ENCODE measurements at regions not wholly inside any gene's neighbourhood (a gene's known extent, or its start where the extent isn't known, plus 50 kb on each side); places are given as distances from the start of the nearest gene placed in this dataset.

GRCh38 chr5:74113927-74114326, 487.9 kb downstream of the ARHGEF28 start:
- TF ChIP-seq EZH2phosphoT487 (IDR thresholded peaks at IDR 0.05; ENCODE audit: borderline replicate concordance): no peak
- no peak for TF ChIP-seq CTCF (conservative IDR thresholded peaks at IDR 0.05; ENCODE audit: low read length)
- no peaks in the 10 kb centered on the region for H3K9me2 ChIP-seq (replicated peaks; ENCODE audit: low read depth, low read length)
- H3F3A ChIP-seq (ENCODE audit: low read depth): no peaks in the 10 kb centered on the region
- no peaks in the 10 kb centered on the region for H3K79me2 ChIP-seq (ENCODE audit: insufficient read depth, low read length)
- no peak overlapping the region for H2AFZ ChIP-seq (ENCODE audit: low read length)
- H3K4me1 ChIP-seq (ENCODE audit: insufficient read depth, low read length, poor library complexity, severe bottlenecking): peaks cover 20% of the 10 kb centered on the region
- no peaks in the 10 kb centered on the region for H4K20me1 ChIP-seq (ENCODE audit: insufficient read depth, low read length, poor library complexity, severe bottlenecking)
- H3K9ac ChIP-seq (ENCODE audit: low read depth, low read length, poor library complexity, severe bottlenecking): no peak overlapping the region
- H3K27me3 ChIP-seq (ENCODE audit: insufficient read depth, low read length, poor library complexity, severe bottlenecking): no peaks in the 10 kb centered on the region
- no peak overlapping the region for H3K4me2 ChIP-seq (ENCODE audit: low read depth, low read length, poor library complexity, severe bottlenecking)
- no peaks in the 10 kb centered on the region for H3K36me3 ChIP-seq (ENCODE audit: insufficient read depth, low read length)
- H3K4me3 ChIP-seq (ENCODE audit: low read length, poor library complexity, severe bottlenecking): no peak overlapping the region
- no peaks in the 10 kb centered on the region for H3K9me3 ChIP-seq (ENCODE audit: insufficient read depth, low read depth, low read length)

GRCh38 chr5:74113196-74113540, 487.2 kb downstream of the ARHGEF28 start:
- Histone ChIP-seq H3F3A (ENCODE audit: low read depth) (no peaks in the 10 kb centered on the region), H2AFZ (ENCODE audit: low read length) (no peak overlapping the region), H3K9ac (ENCODE audit: low read depth, low read length, poor library complexity, severe bottlenecking) (no peak overlapping the region), H3K27me3 (ENCODE audit: insufficient read depth, low read length, poor library complexity, severe bottlenecking) (no peaks in the 10 kb centered on the region), H3K36me3 (ENCODE audit: insufficient read depth, low read length) (no peaks in the 10 kb centered on the region), H3K79me2 (ENCODE audit: insufficient read depth, low read length) (no peaks in the 10 kb centered on the region), H3K4me2 (ENCODE audit: low read depth, low read length, poor library complexity, severe bottlenecking) (no peak overlapping the region), H3K9me3 (ENCODE audit: insufficient read depth, low read depth, low read length) (no peaks in the 10 kb centered on the region), H3K4me1 (ENCODE audit: insufficient read depth, low read length, poor library complexity, severe bottlenecking) (peaks cover 20% of the 10 kb centered on the region), H3K4me3 (ENCODE audit: low read length, poor library complexity, severe bottlenecking) (no peak overlapping the region), H3K9me2 (replicated peaks; ENCODE audit: low read depth, low read length) (no peaks in the 10 kb centered on the region), H4K20me1 (ENCODE audit: insufficient read depth, low read length, poor library complexity, severe bottlenecking) (no peaks in the 10 kb centered on the region)
- TF ChIP-seq CTCF (conservative IDR thresholded peaks at IDR 0.05; ENCODE audit: low read length): no peak
- no peak for TF ChIP-seq EZH2phosphoT487 (IDR thresholded peaks at IDR 0.05; ENCODE audit: borderline replicate concordance)

GRCh38 chr5:74112372-74113195, 486.6 kb downstream of the ARHGEF28 start:
- no peaks in the 10 kb centered on the region for H3K9me3 ChIP-seq (ENCODE audit: insufficient read depth, low read depth, low read length)
- no peaks in the 10 kb centered on the region for H3K36me3 ChIP-seq (ENCODE audit: insufficient read depth, low read length)
- H3K9me2 ChIP-seq (replicated peaks; ENCODE audit: low read depth, low read length): no peaks in the 10 kb centered on the region
- peak overlapping the region; percentile 37; the same call in 1 of the 2 replicates for H2AFZ ChIP-seq (ENCODE audit: low read length)
- no peaks in the 10 kb centered on the region for H3K27me3 ChIP-seq (ENCODE audit: insufficient read depth, low read length, poor library complexity, severe bottlenecking)
- peaks cover 20% of the 10 kb centered on the region for H3K4me1 ChIP-seq (ENCODE audit: insufficient read depth, low read length, poor library complexity, severe bottlenecking)
- no peaks in the 10 kb centered on the region for H3F3A ChIP-seq (ENCODE audit: low read depth)
- no peak overlapping the region for H3K4me2 ChIP-seq (ENCODE audit: low read depth, low read length, poor library complexity, severe bottlenecking)
- H3K4me3 ChIP-seq (ENCODE audit: low read length, poor library complexity, severe bottlenecking): no peak overlapping the region
- no peak for TF ChIP-seq CTCF (conservative IDR thresholded peaks at IDR 0.05; ENCODE audit: low read length)
- no peak for TF ChIP-seq EZH2phosphoT487 (IDR thresholded peaks at IDR 0.05; ENCODE audit: borderline replicate concordance)
- no peak overlapping the region for H3K9ac ChIP-seq (ENCODE audit: low read depth, low read length, poor library complexity, severe bottlenecking)
- no peaks in the 10 kb centered on the region for H4K20me1 ChIP-seq (ENCODE audit: insufficient read depth, low read length, poor library complexity, severe bottlenecking)
- H3K79me2 ChIP-seq (ENCODE audit: insufficient read depth, low read length): no peaks in the 10 kb centered on the region

Measured in Loucy (cell line).